ENCODE measurements at regions not wholly inside any gene's neighbourhood (a gene's known extent, or its start where the extent isn't known, plus 50 kb on each side); places are given as distances from the start of the nearest gene placed in this dataset.
A peak's percentile ranks its signal among the peaks of the same experiment; 100 is the strongest.

GRCh38 chr1:224850446-224850845, 79.0 kb upstream of the DNAH14 start:
- no peak for DNase-seq

- peak; percentile 48 for DNase-seq
Measured at GRCh38 chr1:224851210-224851847, 78.1 kb upstream of the DNAH14 start.

GRCh38 chr1:224851848-224852261, 77.6 kb upstream of the DNAH14 start:
- no peak for DNase-seq

GRCh38 chr1:224852901-224853568, 76.4 kb upstream of the DNAH14 start:
- peak; percentile 49 for DNase-seq

- DNase-seq: no peak
Measured at GRCh38 chr1:224856973-224857372, 72.5 kb upstream of the DNAH14 start.

GRCh38 chr1:224859651-224860050, 69.8 kb upstream of the DNAH14 start:
- no peak for DNase-seq

- no peak for DNase-seq
Measured at GRCh38 chr1:224860488-224861338, 68.8 kb upstream of the DNAH14 start.

GRCh38 chr1:224861339-224861716, 68.1 kb upstream of the DNAH14 start:
- no peak for DNase-seq

GRCh38 chr1:224863486-224863885, 66.0 kb upstream of the DNAH14 start:
- no peak for DNase-seq

- DNase-seq: no peak
Measured at GRCh38 chr1:224864006-224864405, 65.5 kb upstream of the DNAH14 start.

- DNase-seq: no peak
Measured at GRCh38 chr1:224865510-224865909, 64.0 kb upstream of the DNAH14 start.

GRCh38 chr1:224866940-224867339, 62.5 kb upstream of the DNAH14 start:
- no peak for DNase-seq

GRCh38 chr1:224867715-224868114, 61.8 kb upstream of the DNAH14 start:
- DNase-seq: no peak

- DNase-seq: no peak
Measured at GRCh38 chr1:224872832-224873433, 56.5 kb upstream of the DNAH14 start.

GRCh38 chr1:224873434-224874369, 55.8 kb upstream of the DNAH14 start:
- DNase-seq: no peak

GRCh38 chr1:224874775-224875174, 54.7 kb upstream of the DNAH14 start:
- DNase-seq: no peak

GRCh38 chr1:224879162-224879803, 50.2 kb upstream of the DNAH14 start:
- DNase-seq: no peak
